GM18517 (cell line): ENCODE measurements at regions not wholly inside any gene's neighbourhood (a gene's known extent, or its start where the extent isn't known, plus 50 kb on each side); places are given as distances from the start of the nearest gene placed in this dataset.
A peak's percentile ranks its signal among the peaks of the same experiment; 100 is the strongest.

Experiments
- ATAC-seq: cut with Tn5 transposase; IDR thresholded peaks from one replicate; pipeline ENCODE4 v1.9.1; 2021; ENCODE audit warnings: mild to moderate bottlenecking, moderate library complexity; ENCODE audit not compliant: unreplicated experiment

- ATAC-seq = no peak
These were observed 636.0 kb downstream of the NR4A2 start for GRCh38 chr2:155696571-155696970.

- no peak for ATAC-seq
These were observed 637.0 kb downstream of the NR4A2 start for GRCh38 chr2:155695505-155695904.

GRCh38 chr2:155692856-155693255 is 639.7 kb downstream of the NR4A2 start:
- ATAC-seq = no peak

- no peak for ATAC-seq
These were observed 640.4 kb downstream of the NR4A2 start for GRCh38 chr2:155692106-155692505.

GRCh38 chr2:155690785-155691184 is 641.7 kb downstream of the NR4A2 start:
- ATAC-seq = peak; percentile 81

GRCh38 chr2:155689791-155690190 is 642.7 kb downstream of the NR4A2 start:
- ATAC-seq = no peak

GRCh38 chr2:155687181-155687580 is 645.3 kb downstream of the NR4A2 start:
- ATAC-seq = no peak

GRCh38 chr2:155679647-155680046 is 652.9 kb downstream of the NR4A2 start:
- ATAC-seq = no peak

GRCh38 chr2:155675920-155676319 is 656.6 kb downstream of the NR4A2 start:
- ATAC-seq = no peak

GRCh38 chr2:155665704-155666103 is 666.8 kb downstream of the NR4A2 start:
- no peak for ATAC-seq

GRCh38 chr2:155663265-155663664 is 669.3 kb downstream of the NR4A2 start:
- no peak for ATAC-seq

GRCh38 chr2:155662224-155662623 is 670.3 kb downstream of the NR4A2 start:
- no peak for ATAC-seq

- ATAC-seq = no peak
These were observed 679.3 kb downstream of the NR4A2 start for GRCh38 chr2:155653176-155653575.

- no peak for ATAC-seq
These were observed 680.7 kb downstream of the NR4A2 start for GRCh38 chr2:155651851-155652250.

GRCh38 chr2:155645791-155646190 is 686.7 kb downstream of the NR4A2 start:
- no peak for ATAC-seq

- ATAC-seq = no peak
These were observed 689.3 kb downstream of the NR4A2 start for GRCh38 chr2:155643056-155643775.

GRCh38 chr2:155633887-155634570 is 698.5 kb downstream of the NR4A2 start:
- ATAC-seq = no peak

- ATAC-seq = no peak
These were observed 699.3 kb downstream of the NR4A2 start for GRCh38 chr2:155633060-155633839.

GRCh38 chr2:155630760-155631159 is 701.8 kb downstream of the NR4A2 start:
- no peak for ATAC-seq

GRCh38 chr2:155622443-155622842 is 710.1 kb downstream of the NR4A2 start:
- no peak for ATAC-seq

- ATAC-seq = no peak
These were observed 731.4 kb downstream of the NR4A2 start for GRCh38 chr2:155600914-155601760.
